Choroid plexus epithelial cell (primary cell): ENCODE measurements at regions not wholly inside any gene's neighbourhood (a gene's known extent, or its start where the extent isn't known, plus 50 kb on each side); places are given as distances from the start of the nearest gene placed in this dataset.

Experiments
- DNase-seq: peaks from one replicate; pipeline ENCODE4 v3.0.0-alpha.2; 2010; ENCODE audit warnings: low read depth
- H3K4me3 ChIP-seq: 2 replicates; pipeline ENCODE4 v1.5.1; 2011; ENCODE audit warnings: low read depth, mild to moderate bottlenecking, control low read depth, low read length, moderate library complexity
- CTCF ChIP-seq: conservative IDR thresholded peaks from 2 replicates; pipeline ENCODE4 v1.5.1; 2011; ENCODE audit warnings: low read depth, mild to moderate bottlenecking, control low read depth, inconsistent platforms, low read length, moderate library complexity

- peak overlapping the region; percentile 71 for H3K4me3 ChIP-seq
- TF ChIP-seq CTCF, result no peak
- no peak for DNase-seq
Measured at GRCh38 chr5:61626639-61627282, 294.7 kb downstream of the ZSWIM6 start.

GRCh38 chr5:61627531-61627930 is 295.5 kb downstream of the ZSWIM6 start:
- TF ChIP-seq CTCF, result no peak

DNA sequence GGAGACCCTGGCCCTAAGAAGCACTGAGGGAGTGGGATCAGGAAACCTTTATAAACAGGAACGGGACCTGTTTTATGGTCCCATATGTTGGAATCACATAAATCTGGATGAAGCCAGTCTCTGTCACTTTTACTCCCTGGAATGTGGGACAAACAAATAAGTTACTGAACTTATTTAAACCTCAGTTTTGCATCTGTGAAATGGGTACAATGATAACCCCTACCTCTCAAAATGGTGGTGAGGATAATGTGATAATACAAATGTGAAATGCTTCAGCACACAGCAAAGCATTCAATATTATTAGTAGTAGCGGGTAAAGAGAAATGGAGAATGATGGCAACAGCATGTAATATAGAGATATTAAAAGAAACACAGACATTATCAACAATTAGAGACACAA is 298.9 kb downstream of the ZSWIM6 start:
- H3K4me3 ChIP-seq, result no peak overlapping the region
- DNase-seq, result no peak
- TF ChIP-seq CTCF, result no peak

More at GRCh38 chr5:61627531-61627930, 295.5 kb downstream of the ZSWIM6 start:
- no peak overlapping the region for H3K4me3 ChIP-seq
- no peak for DNase-seq

- peak; percentile 44 for DNase-seq
- peak overlapping the region; percentile 7 for H3K4me3 ChIP-seq
- no peak for TF ChIP-seq CTCF
Measured at GRCh38 chr5:61631438-61631941, 299.4 kb downstream of the ZSWIM6 start.

GRCh38 chr5:61632064-61632463 is 300.0 kb downstream of the ZSWIM6 start:
- TF ChIP-seq CTCF, result no peak
- no peak overlapping the region for H3K4me3 ChIP-seq
- no peak for DNase-seq

- DNase-seq, result no peak
- H3K4me3 ChIP-seq, result no peak overlapping the region
- no peak for TF ChIP-seq CTCF
Measured at GRCh38 chr5:61635271-61635670, 303.2 kb downstream of the ZSWIM6 start.

DNA sequence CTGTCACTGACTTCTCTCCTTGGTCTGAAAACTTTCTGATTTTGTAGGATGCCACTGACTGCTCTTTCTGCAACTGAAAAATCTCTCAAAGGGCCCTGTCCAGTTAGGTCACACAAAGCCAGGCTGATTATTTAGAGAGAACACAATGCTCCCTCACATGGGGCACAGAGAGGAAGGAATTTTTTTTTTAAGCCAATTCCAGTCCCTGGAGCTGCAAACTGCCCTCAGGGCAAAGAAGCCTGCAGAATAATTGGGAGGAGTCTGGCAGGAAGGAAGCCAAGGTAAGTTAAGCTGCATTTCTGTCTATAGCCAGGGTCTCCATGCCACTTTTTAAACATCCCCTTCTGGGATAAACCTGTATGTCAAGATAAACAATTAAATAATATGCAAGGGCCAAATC is 305.5 kb downstream of the ZSWIM6 start:
- DNase-seq, result no peak
- no peak overlapping the region for H3K4me3 ChIP-seq
- no peak for TF ChIP-seq CTCF
